GM19328 (cell line): ENCODE measurements at regions not wholly inside any gene's neighbourhood (a gene's known extent, or its start where the extent isn't known, plus 50 kb on each side); places are given as distances from the start of the nearest gene placed in this dataset.
"Not testable (repeated sequence)": the region's sequence is repeated elsewhere in the genome, so short reads cannot be mapped to it uniquely, and the experiment has no call there.

Experiments
- ATAC-seq: cut with Tn5 transposase; IDR thresholded peaks from one replicate; pipeline ENCODE4 v1.9.1; 2021; ENCODE audit warnings: mild to moderate bottlenecking, moderate library complexity; ENCODE audit not compliant: unreplicated experiment

GRCh38 chr6:14288910-14289309, 171.3 kb downstream of the CD83 start:
- no peak for ATAC-seq

- no peak for ATAC-seq
These were observed 172.6 kb downstream of the CD83 start for GRCh38 chr6:14290041-14290771.

- ATAC-seq: no peak
These were observed 173.3 kb downstream of the CD83 start for GRCh38 chr6:14290772-14291330.

GRCh38 chr6:14291331-14291730, 173.8 kb downstream of the CD83 start:
- ATAC-seq: no peak

GRCh38 chr6:14292119-14292518, 174.5 kb downstream of the CD83 start:
- ATAC-seq: no peak

GRCh38 chr6:14294270-14294951, 176.8 kb downstream of the CD83 start:
- no peak for ATAC-seq

- not testable (repeated sequence) for ATAC-seq
These were observed 179.1 kb downstream of the CD83 start for GRCh38 chr6:14296698-14297097.

- ATAC-seq: not testable (repeated sequence)
These were observed 179.5 kb downstream of the CD83 start for GRCh38 chr6:14297118-14297517.

- not testable (repeated sequence) for ATAC-seq
These were observed 182.6 kb downstream of the CD83 start for GRCh38 chr6:14300189-14300588.

GRCh38 chr6:14300721-14301120, 183.1 kb downstream of the CD83 start:
- ATAC-seq: not testable (repeated sequence)

- ATAC-seq: not testable (repeated sequence)
These were observed 183.9 kb downstream of the CD83 start for GRCh38 chr6:14301477-14301876.

GRCh38 chr6:14305131-14305530, 187.6 kb downstream of the CD83 start:
- no peak for ATAC-seq

GRCh38 chr6:14305624-14306023, 188.1 kb downstream of the CD83 start:
- no peak for ATAC-seq

- no peak for ATAC-seq
These were observed 188.8 kb downstream of the CD83 start for GRCh38 chr6:14306151-14306906.

- no peak for ATAC-seq
These were observed 191.9 kb downstream of the CD83 start for GRCh38 chr6:14309516-14309915.

- no peak for ATAC-seq
These were observed 192.4 kb downstream of the CD83 start for GRCh38 chr6:14309951-14310445.

GRCh38 chr6:14310960-14311359, 193.4 kb downstream of the CD83 start:
- ATAC-seq: no peak

- no peak for ATAC-seq
These were observed 195.0 kb downstream of the CD83 start for GRCh38 chr6:14312587-14312986.

- ATAC-seq: no peak
These were observed 195.7 kb downstream of the CD83 start for GRCh38 chr6:14313248-14313647.

- ATAC-seq: no peak
These were observed 197.8 kb downstream of the CD83 start for GRCh38 chr6:14315353-14315752.
